ENCODE measurements at regions not wholly inside any gene's neighbourhood (a gene's known extent, or its start where the extent isn't known, plus 50 kb on each side); places are given as distances from the start of the nearest gene placed in this dataset.

GRCh38 chr2:236343400-236344161 is 79.4 kb upstream of the ASB18 start:
- no peaks in the 10 kb centered on the region for H3K36me3 ChIP-seq (ENCODE audit: low read length)
- H3K79me2 ChIP-seq (ENCODE audit: insufficient read depth, low read length), result no peaks in the 10 kb centered on the region
- H2AFZ ChIP-seq (ENCODE audit: low read depth, low read length, severe bottlenecking), result no peak overlapping the region
- no peak overlapping the region for H3K9ac ChIP-seq (ENCODE audit: low read length)
- H3K9me3 ChIP-seq (ENCODE audit: insufficient read depth, low read length), result no peaks in the 10 kb centered on the region
- no peak for TF ChIP-seq EZH2phosphoT487 (conservative IDR thresholded peaks at IDR 0.05; ENCODE audit: low read length)
- peak; percentile 64 for TF ChIP-seq CTCF (IDR thresholded peaks at IDR 0.05; ENCODE audit: insufficient read depth, low read length, poor library complexity, severe bottlenecking)
- no peak overlapping the region for H3K4me2 ChIP-seq (ENCODE audit: low read depth, low read length, poor library complexity, severe bottlenecking)
- H3K27me3 ChIP-seq (ENCODE audit: low read length), result no peaks in the 10 kb centered on the region
- H3K9me2 ChIP-seq (replicated peaks; ENCODE audit: insufficient read depth, low read length), result no peaks in the 10 kb centered on the region
- H3K27ac ChIP-seq (ENCODE audit: low read depth, low read length), result no peak overlapping the region
- H3K4me3 ChIP-seq (ENCODE audit: insufficient read depth, low read length, poor library complexity, severe bottlenecking), result no peak overlapping the region
- no peaks in the 10 kb centered on the region for H3F3A ChIP-seq (ENCODE audit: insufficient read depth)
- no peaks in the 10 kb centered on the region for H4K20me1 ChIP-seq (ENCODE audit: low read depth, low read length)

- Histone ChIP-seq H3K27ac (ENCODE audit: low read depth, low read length) (no peak overlapping the region), H4K20me1 (ENCODE audit: low read depth, low read length) (no peaks in the 10 kb centered on the region), H3F3A (ENCODE audit: insufficient read depth) (no peaks in the 10 kb centered on the region), H2AFZ (ENCODE audit: low read depth, low read length, severe bottlenecking) (no peak overlapping the region), H3K27me3 (ENCODE audit: low read length) (no peaks in the 10 kb centered on the region), H3K9me2 (replicated peaks; ENCODE audit: insufficient read depth, low read length) (no peaks in the 10 kb centered on the region), H3K4me2 (ENCODE audit: low read depth, low read length, poor library complexity, severe bottlenecking) (no peak overlapping the region), H3K36me3 (ENCODE audit: low read length) (no peaks in the 10 kb centered on the region), H3K4me3 (ENCODE audit: insufficient read depth, low read length, poor library complexity, severe bottlenecking) (no peak overlapping the region), H3K9ac (ENCODE audit: low read length) (no peak overlapping the region), H3K9me3 (ENCODE audit: insufficient read depth, low read length) (no peaks in the 10 kb centered on the region), H3K79me2 (ENCODE audit: insufficient read depth, low read length) (no peaks in the 10 kb centered on the region)
- TF ChIP-seq EZH2phosphoT487 (conservative IDR thresholded peaks at IDR 0.05; ENCODE audit: low read length), result no peak
- no peak for TF ChIP-seq CTCF (IDR thresholded peaks at IDR 0.05; ENCODE audit: insufficient read depth, low read length, poor library complexity, severe bottlenecking)
Observed at GRCh38 chr2:236344446-236344845, 80.2 kb upstream of the ASB18 start.

GRCh38 chr2:236345081-236345714 is 81.0 kb upstream of the ASB18 start:
- H4K20me1 ChIP-seq (ENCODE audit: low read depth, low read length), result no peaks in the 10 kb centered on the region
- no peaks in the 10 kb centered on the region for H3K36me3 ChIP-seq (ENCODE audit: low read length)
- no peaks in the 10 kb centered on the region for H3K9me2 ChIP-seq (replicated peaks; ENCODE audit: insufficient read depth, low read length)
- no peaks in the 10 kb centered on the region for H3K79me2 ChIP-seq (ENCODE audit: insufficient read depth, low read length)
- no peak for TF ChIP-seq CTCF (IDR thresholded peaks at IDR 0.05; ENCODE audit: insufficient read depth, low read length, poor library complexity, severe bottlenecking)
- no peak for TF ChIP-seq EZH2phosphoT487 (conservative IDR thresholded peaks at IDR 0.05; ENCODE audit: low read length)
- no peaks in the 10 kb centered on the region for H3K27me3 ChIP-seq (ENCODE audit: low read length)
- H3K9ac ChIP-seq (ENCODE audit: low read length), result no peak overlapping the region
- no peak overlapping the region for H3K27ac ChIP-seq (ENCODE audit: low read depth, low read length)
- no peak overlapping the region for H3K4me3 ChIP-seq (ENCODE audit: insufficient read depth, low read length, poor library complexity, severe bottlenecking)
- H3F3A ChIP-seq (ENCODE audit: insufficient read depth), result no peaks in the 10 kb centered on the region
- H2AFZ ChIP-seq (ENCODE audit: low read depth, low read length, severe bottlenecking), result no peak overlapping the region
- no peak overlapping the region for H3K4me2 ChIP-seq (ENCODE audit: low read depth, low read length, poor library complexity, severe bottlenecking)
- H3K9me3 ChIP-seq (ENCODE audit: insufficient read depth, low read length), result no peaks in the 10 kb centered on the region
